ENCODE measurements at regions not wholly inside any gene's neighbourhood (a gene's known extent, or its start where the extent isn't known, plus 50 kb on each side); places are given as distances from the start of the nearest gene placed in this dataset.

- TF ChIP-seq, protein P1, sequence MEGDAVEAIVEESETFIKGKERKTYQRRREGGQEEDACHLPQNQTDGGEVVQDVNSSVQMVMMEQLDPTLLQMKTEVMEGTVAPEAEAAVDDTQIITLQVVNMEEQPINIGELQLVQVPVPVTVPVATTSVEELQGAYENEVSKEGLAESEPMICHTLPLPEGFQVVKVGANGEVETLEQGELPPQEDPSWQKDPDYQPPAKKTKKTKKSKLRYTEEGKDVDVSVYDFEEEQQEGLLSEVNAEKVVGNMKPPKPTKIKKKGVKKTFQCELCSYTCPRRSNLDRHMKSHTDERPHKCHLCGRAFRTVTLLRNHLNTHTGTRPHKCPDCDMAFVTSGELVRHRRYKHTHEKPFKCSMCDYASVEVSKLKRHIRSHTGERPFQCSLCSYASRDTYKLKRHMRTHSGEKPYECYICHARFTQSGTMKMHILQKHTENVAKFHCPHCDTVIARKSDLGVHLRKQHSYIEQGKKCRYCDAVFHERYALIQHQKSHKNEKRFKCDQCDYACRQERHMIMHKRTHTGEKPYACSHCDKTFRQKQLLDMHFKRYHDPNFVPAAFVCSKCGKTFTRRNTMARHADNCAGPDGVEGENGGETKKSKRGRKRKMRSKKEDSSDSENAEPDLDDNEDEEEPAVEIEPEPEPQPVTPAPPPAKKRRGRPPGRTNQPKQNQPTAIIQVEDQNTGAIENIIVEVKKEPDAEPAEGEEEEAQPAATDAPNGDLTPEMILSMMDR (conservative IDR thresholded peaks at IDR 0.05; ENCODE audit: low read depth, low read length), result no peak
- TF ChIP-seq EZH2 (IDR thresholded peaks at IDR 0.05; ENCODE audit: borderline replicate concordance, low read depth, low read length, poor library complexity, severe bottlenecking), result no peak
These were observed 93.3 kb upstream of the SPRED2 start for GRCh38 chr2:65525616-65526231.
